ENCODE measurements at regions not wholly inside any gene's neighbourhood (a gene's known extent, or its start where the extent isn't known, plus 50 kb on each side); places are given as distances from the start of the nearest gene placed in this dataset.

- H3K9me3 ChIP-seq (ENCODE audit: insufficient read depth, low read length), result peaks cover 28% of the 10 kb centered on the region
- no peak overlapping the region for H3K4me2 ChIP-seq (ENCODE audit: low read length)
- no peaks in the 10 kb centered on the region for H3K27me3 ChIP-seq (ENCODE audit: low read depth, low read length)
- H4K20me1 ChIP-seq (ENCODE audit: insufficient read depth, low read length), result no peaks in the 10 kb centered on the region
- H3K9ac ChIP-seq (ENCODE audit: low read length), result no peak overlapping the region
- H3K4me1 ChIP-seq (ENCODE audit: low read length), result peaks cover 6% of the 10 kb centered on the region; the same call in 1 of the 2 replicates
- H2AFZ ChIP-seq (ENCODE audit: low read depth, low read length), result no peak overlapping the region
- no peak overlapping the region for H3K4me3 ChIP-seq (ENCODE audit: low read length)
- no peaks in the 10 kb centered on the region for H3K36me3 ChIP-seq (replicated peaks; ENCODE audit: low read depth, low read length)
- H3K79me2 ChIP-seq (ENCODE audit: low read length), result no peaks in the 10 kb centered on the region
- no peak for TF ChIP-seq EZH2phosphoT487 (IDR thresholded peaks at IDR 0.05; ENCODE audit: low read depth)
- no peak for TF ChIP-seq CTCF (IDR thresholded peaks at IDR 0.05; ENCODE audit: low read depth, low read length)
- no peak overlapping the region for H3K27ac ChIP-seq (ENCODE audit: low read length)
Observed at GRCh38 chr7:155183655-155184054, 113.5 kb downstream of the HTR5A start.

- Histone ChIP-seq H3K4me2 (ENCODE audit: low read length) (no peak overlapping the region), H3K27ac (ENCODE audit: low read length) (no peak overlapping the region), H3K9ac (ENCODE audit: low read length) (no peak overlapping the region), H3K27me3 (ENCODE audit: low read depth, low read length) (no peaks in the 10 kb centered on the region), H3K79me2 (ENCODE audit: low read length) (no peaks in the 10 kb centered on the region), H3K36me3 (replicated peaks; ENCODE audit: low read depth, low read length) (no peaks in the 10 kb centered on the region), H3K4me1 (ENCODE audit: low read length) (no peaks in the 10 kb centered on the region), H3K4me3 (ENCODE audit: low read length) (no peak overlapping the region), H3K9me3 (ENCODE audit: insufficient read depth, low read length) (peaks cover 28% of the 10 kb centered on the region), H4K20me1 (ENCODE audit: insufficient read depth, low read length) (no peaks in the 10 kb centered on the region), H2AFZ (ENCODE audit: low read depth, low read length) (no peak overlapping the region)
- TF ChIP-seq EZH2phosphoT487 (IDR thresholded peaks at IDR 0.05; ENCODE audit: low read depth), result no peak
- TF ChIP-seq CTCF (IDR thresholded peaks at IDR 0.05; ENCODE audit: low read depth, low read length), result no peak
Observed at GRCh38 chr7:155184923-155185322, 112.8 kb upstream of the INSIG1 start.

GRCh38 chr7:155187061-155187785 is 110.5 kb upstream of the INSIG1 start:
- TF ChIP-seq CTCF (IDR thresholded peaks at IDR 0.05; ENCODE audit: low read depth, low read length) (no peak), EZH2phosphoT487 (IDR thresholded peaks at IDR 0.05; ENCODE audit: low read depth) (no peak)
- no peak overlapping the region for H3K4me3 ChIP-seq (ENCODE audit: low read length)
- H3K27me3 ChIP-seq (ENCODE audit: low read depth, low read length), result no peaks in the 10 kb centered on the region
- H3K9me3 ChIP-seq (ENCODE audit: insufficient read depth, low read length), result peaks cover 29% of the 10 kb centered on the region
- no peak overlapping the region for H2AFZ ChIP-seq (ENCODE audit: low read depth, low read length)
- no peak overlapping the region for H3K4me2 ChIP-seq (ENCODE audit: low read length)
- no peak overlapping the region for H3K9ac ChIP-seq (ENCODE audit: low read length)
- H3K79me2 ChIP-seq (ENCODE audit: low read length), result no peaks in the 10 kb centered on the region
- H3K4me1 ChIP-seq (ENCODE audit: low read length), result no peaks in the 10 kb centered on the region
- H4K20me1 ChIP-seq (ENCODE audit: insufficient read depth, low read length), result no peaks in the 10 kb centered on the region
- no peaks in the 10 kb centered on the region for H3K36me3 ChIP-seq (replicated peaks; ENCODE audit: low read depth, low read length)
- H3K27ac ChIP-seq (ENCODE audit: low read length), result no peak overlapping the region

DNA sequence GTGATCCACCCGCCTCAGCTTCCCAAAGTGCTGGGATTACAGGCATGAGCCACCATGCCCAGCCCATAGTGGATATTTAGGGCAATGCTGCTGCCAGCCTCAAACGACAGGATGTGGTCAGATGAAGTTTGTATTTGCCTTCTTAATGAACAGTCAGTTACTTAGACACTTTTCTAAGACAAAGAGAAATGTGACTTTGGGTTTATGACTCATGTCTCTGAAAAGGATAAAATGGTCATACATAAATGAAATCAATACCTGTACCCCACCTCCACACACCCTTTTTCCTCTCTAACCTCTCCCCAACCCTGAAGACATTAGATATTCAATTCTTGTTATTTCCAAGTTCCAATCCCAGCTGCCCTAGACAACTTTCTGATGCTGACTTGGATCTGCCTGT is 109.3 kb upstream of the INSIG1 start:
- H3K27ac ChIP-seq (ENCODE audit: low read length), result no peak overlapping the region
- H3K4me3 ChIP-seq (ENCODE audit: low read length), result no peak overlapping the region
- H3K27me3 ChIP-seq (ENCODE audit: low read depth, low read length), result no peaks in the 10 kb centered on the region
- no peaks in the 10 kb centered on the region for H3K79me2 ChIP-seq (ENCODE audit: low read length)
- TF ChIP-seq EZH2phosphoT487 (IDR thresholded peaks at IDR 0.05; ENCODE audit: low read depth) (no peak), CTCF (IDR thresholded peaks at IDR 0.05; ENCODE audit: low read depth, low read length) (no peak)
- no peak overlapping the region for H2AFZ ChIP-seq (ENCODE audit: low read depth, low read length)
- no peaks in the 10 kb centered on the region for H4K20me1 ChIP-seq (ENCODE audit: insufficient read depth, low read length)
- peaks cover 32% of the 10 kb centered on the region for H3K9me3 ChIP-seq (ENCODE audit: insufficient read depth, low read length)
- H3K4me2 ChIP-seq (ENCODE audit: low read length), result no peak overlapping the region
- H3K36me3 ChIP-seq (replicated peaks; ENCODE audit: low read depth, low read length), result no peaks in the 10 kb centered on the region
- no peaks in the 10 kb centered on the region for H3K4me1 ChIP-seq (ENCODE audit: low read length)
- no peak overlapping the region for H3K9ac ChIP-seq (ENCODE audit: low read length)

Data from OCI-LY3 (cell line).